Osteocyte (in vitro differentiated cells): ENCODE measurements at regions not wholly inside any gene's neighbourhood (a gene's known extent, or its start where the extent isn't known, plus 50 kb on each side); places are given as distances from the start of the nearest gene placed in this dataset.

Source experiments
- DNase-seq: peaks from one replicate; pipeline ENCODE4 v3.0.0; 2021; ENCODE audit warnings: mixed read lengths; ENCODE audit not compliant: unreplicated experiment; ENCODE audit errors: extremely low spot score
- H3K27ac Mint-ChIP-seq: one replicate; pipeline ENCODE4 v1.8.0; 2021; ENCODE audit warnings: mild to moderate bottlenecking, mixed read lengths; ENCODE audit not compliant: unreplicated experiment
- H3K27me3 Mint-ChIP-seq: one replicate; pipeline ENCODE4 v1.8.0; 2021; ENCODE audit warnings: mixed read lengths; ENCODE audit not compliant: unreplicated experiment
- H3K36me3 Mint-ChIP-seq: one replicate; pipeline ENCODE4 v1.8.0; 2021; ENCODE audit warnings: mixed read lengths; ENCODE audit not compliant: unreplicated experiment
- H3K4me1 Mint-ChIP-seq: one replicate; pipeline ENCODE4 v1.8.0; 2021; ENCODE audit warnings: mixed read lengths; ENCODE audit not compliant: unreplicated experiment
- H3K4me3 Mint-ChIP-seq: one replicate; pipeline ENCODE4 v1.8.0; 2021; ENCODE audit warnings: mild to moderate bottlenecking, moderate library complexity, mixed read lengths; ENCODE audit not compliant: unreplicated experiment
- H3K9me3 Mint-ChIP-seq: one replicate; pipeline ENCODE4 v1.8.0; 2021; ENCODE audit warnings: mixed read lengths; ENCODE audit not compliant: unreplicated experiment
- CTCF ChIP-seq: fragments of 200-600 bp; sonication (generic); IDR thresholded peaks from 2 replicates; pipeline ENCODE4 v1.5.0; 2021; ENCODE audit warnings: antibody characterized with exemption, mild to moderate bottlenecking, moderate library complexity

- Mint-ChIP-seq H3K4me1 (peaks cover 9% of the 10 kb centered on the region), H3K9me3 (peaks cover 12% of the 10 kb centered on the region), H3K36me3 (peaks cover 2% of the 10 kb centered on the region), H3K4me3 (no peak overlapping the region), H3K27me3 (no peaks in the 10 kb centered on the region), H3K27ac (no peak overlapping the region)
- TF ChIP-seq CTCF: no peak
- DNase-seq: no peak
Observed at GRCh38 chr12:116480210-116480810, 78.9 kb upstream of the MAP1LC3B2 start.

- peaks cover 3% of the 10 kb centered on the region for H3K9me3 Mint-ChIP-seq
Observed at GRCh38 chr12:116481726-116482125, 77.5 kb upstream of the MAP1LC3B2 start.

GRCh38 chr12:116482179-116482578 lies 77.0 kb upstream of the MAP1LC3B2 start:
- no peak for DNase-seq
- no peaks in the 10 kb centered on the region for H3K27me3 Mint-ChIP-seq
- no peak overlapping the region for H3K27ac Mint-ChIP-seq
- no peak overlapping the region for H3K4me3 Mint-ChIP-seq
- TF ChIP-seq CTCF: no peak
- peaks cover 3% of the 10 kb centered on the region for H3K9me3 Mint-ChIP-seq
- peaks cover 9% of the 10 kb centered on the region for H3K4me1 Mint-ChIP-seq
- no peaks in the 10 kb centered on the region for H3K36me3 Mint-ChIP-seq

More at GRCh38 chr12:116481726-116482125, 77.5 kb upstream of the MAP1LC3B2 start:
- no peak for TF ChIP-seq CTCF
- Mint-ChIP-seq H3K27me3 (no peaks in the 10 kb centered on the region), H3K36me3 (no peaks in the 10 kb centered on the region), H3K4me1 (peaks cover 9% of the 10 kb centered on the region), H3K4me3 (no peak overlapping the region), H3K27ac (no peak overlapping the region)
- no peak for DNase-seq

- peaks cover 9% of the 10 kb centered on the region for H3K4me1 Mint-ChIP-seq
- no peak overlapping the region for H3K4me3 Mint-ChIP-seq
- DNase-seq: no peak
- no peak for TF ChIP-seq CTCF
- H3K36me3 Mint-ChIP-seq: no peaks in the 10 kb centered on the region
- peaks cover under 1% of the 10 kb centered on the region for H3K9me3 Mint-ChIP-seq
- H3K27me3 Mint-ChIP-seq: no peaks in the 10 kb centered on the region
- peak overlapping the region; percentile 23 for H3K27ac Mint-ChIP-seq
Observed at GRCh38 chr12:116482859-116483258, 76.3 kb upstream of the MAP1LC3B2 start.

- Mint-ChIP-seq H3K27ac (no peak overlapping the region), H3K27me3 (no peaks in the 10 kb centered on the region), H3K36me3 (no peaks in the 10 kb centered on the region), H3K4me3 (no peak overlapping the region), H3K4me1 (peaks cover 2% of the 10 kb centered on the region), H3K9me3 (peaks cover 6% of the 10 kb centered on the region)
- no peak for TF ChIP-seq CTCF
- DNase-seq: no peak
Observed at GRCh38 chr12:116483959-116484750, 75.0 kb upstream of the MAP1LC3B2 start.
